ENCODE measurements at regions not wholly inside any gene's neighbourhood (a gene's known extent, or its start where the extent isn't known, plus 50 kb on each side); places are given as distances from the start of the nearest gene placed in this dataset.

GRCh38 chr4:35063031-35063570, 1181.2 kb downstream of the ARAP2 start:
- no peak overlapping the region for H3K9ac ChIP-seq (ENCODE audit: insufficient read depth, low read length)
- H3K27ac ChIP-seq (ENCODE audit: insufficient read depth, low read length) = no peak overlapping the region
- no peaks in the 10 kb centered on the region for H3K36me3 ChIP-seq (ENCODE audit: control insufficient read depth, insufficient read depth, low read length)
- no peak overlapping the region for H3K4me2 ChIP-seq (ENCODE audit: extremely low read depth, insufficient read depth, low read length)
- no peak for DNase-seq (ENCODE audit: low read depth in 2 of 2)
- H3K4me1 ChIP-seq (ENCODE audit: control insufficient read depth, extremely low read depth, insufficient read depth, low read length) = no peaks in the 10 kb centered on the region
- no peaks in the 10 kb centered on the region for H3K27me3 ChIP-seq (ENCODE audit: control insufficient read depth, insufficient read depth, low read length)
- no peaks in the 10 kb centered on the region for H3K79me2 ChIP-seq (ENCODE audit: control insufficient read depth, insufficient read depth, low read length)
- no peak overlapping the region for H3K4me3 ChIP-seq (replicated peaks in 1 of 4; ENCODE audit: control extremely low read depth in 1 of 4, insufficient read depth in 1 of 4, low read depth in 3 of 4, low read length in 4 of 4)
- TF ChIP-seq, protein P1, sequence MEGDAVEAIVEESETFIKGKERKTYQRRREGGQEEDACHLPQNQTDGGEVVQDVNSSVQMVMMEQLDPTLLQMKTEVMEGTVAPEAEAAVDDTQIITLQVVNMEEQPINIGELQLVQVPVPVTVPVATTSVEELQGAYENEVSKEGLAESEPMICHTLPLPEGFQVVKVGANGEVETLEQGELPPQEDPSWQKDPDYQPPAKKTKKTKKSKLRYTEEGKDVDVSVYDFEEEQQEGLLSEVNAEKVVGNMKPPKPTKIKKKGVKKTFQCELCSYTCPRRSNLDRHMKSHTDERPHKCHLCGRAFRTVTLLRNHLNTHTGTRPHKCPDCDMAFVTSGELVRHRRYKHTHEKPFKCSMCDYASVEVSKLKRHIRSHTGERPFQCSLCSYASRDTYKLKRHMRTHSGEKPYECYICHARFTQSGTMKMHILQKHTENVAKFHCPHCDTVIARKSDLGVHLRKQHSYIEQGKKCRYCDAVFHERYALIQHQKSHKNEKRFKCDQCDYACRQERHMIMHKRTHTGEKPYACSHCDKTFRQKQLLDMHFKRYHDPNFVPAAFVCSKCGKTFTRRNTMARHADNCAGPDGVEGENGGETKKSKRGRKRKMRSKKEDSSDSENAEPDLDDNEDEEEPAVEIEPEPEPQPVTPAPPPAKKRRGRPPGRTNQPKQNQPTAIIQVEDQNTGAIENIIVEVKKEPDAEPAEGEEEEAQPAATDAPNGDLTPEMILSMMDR (conservative IDR thresholded peaks at IDR 0.05 in 1 of 2, IDR thresholded peaks at IDR 0.05 in 1 of 2; ENCODE audit: low read depth in 1 of 2, low read length in 2 of 2) = no peak
- no peak for TF ChIP-seq EZH2 (IDR thresholded peaks at IDR 0.05; ENCODE audit: low read length, missing control alignments)
- H2AFZ ChIP-seq (ENCODE audit: low read length) = no peak overlapping the region
- H3K9me3 ChIP-seq (ENCODE audit: control insufficient read depth, insufficient read depth, low read depth, low read length) = no peaks in the 10 kb centered on the region
- H4K20me1 ChIP-seq (ENCODE audit: control insufficient read depth, extremely low read depth, insufficient read depth, low read length) = no peaks in the 10 kb centered on the region

GRCh38 chr4:35066406-35066805, 1177.9 kb downstream of the ARAP2 start:
- TF ChIP-seq EZH2 (IDR thresholded peaks at IDR 0.05; ENCODE audit: low read length, missing control alignments) = no peak
- TF ChIP-seq, protein P1 (conservative IDR thresholded peaks at IDR 0.05 in 1 of 2, IDR thresholded peaks at IDR 0.05 in 1 of 2; ENCODE audit: low read depth in 1 of 2, low read length in 2 of 2) = no peak
- Histone ChIP-seq H3K9me3 (ENCODE audit: control insufficient read depth, insufficient read depth, low read depth, low read length) (no peaks in the 10 kb centered on the region), H3K79me2 (ENCODE audit: control insufficient read depth, insufficient read depth, low read length) (no peaks in the 10 kb centered on the region), H3K27ac (ENCODE audit: insufficient read depth, low read length) (no peak overlapping the region), H3K4me2 (ENCODE audit: extremely low read depth, insufficient read depth, low read length) (no peak overlapping the region), H3K27me3 (ENCODE audit: control insufficient read depth, insufficient read depth, low read length) (no peaks in the 10 kb centered on the region), H4K20me1 (ENCODE audit: control insufficient read depth, extremely low read depth, insufficient read depth, low read length) (no peaks in the 10 kb centered on the region), H3K36me3 (ENCODE audit: control insufficient read depth, insufficient read depth, low read length) (no peaks in the 10 kb centered on the region), H3K9ac (ENCODE audit: insufficient read depth, low read length) (no peak overlapping the region), H2AFZ (ENCODE audit: low read length) (no peak overlapping the region), H3K4me1 (ENCODE audit: control insufficient read depth, extremely low read depth, insufficient read depth, low read length) (no peaks in the 10 kb centered on the region), H3K4me3 (replicated peaks in 1 of 4; ENCODE audit: control extremely low read depth in 1 of 4, insufficient read depth in 1 of 4, low read depth in 3 of 4, low read length in 4 of 4) (no peak overlapping the region)
- DNase-seq (ENCODE audit: low read depth in 2 of 2) = no peak

DNA sequence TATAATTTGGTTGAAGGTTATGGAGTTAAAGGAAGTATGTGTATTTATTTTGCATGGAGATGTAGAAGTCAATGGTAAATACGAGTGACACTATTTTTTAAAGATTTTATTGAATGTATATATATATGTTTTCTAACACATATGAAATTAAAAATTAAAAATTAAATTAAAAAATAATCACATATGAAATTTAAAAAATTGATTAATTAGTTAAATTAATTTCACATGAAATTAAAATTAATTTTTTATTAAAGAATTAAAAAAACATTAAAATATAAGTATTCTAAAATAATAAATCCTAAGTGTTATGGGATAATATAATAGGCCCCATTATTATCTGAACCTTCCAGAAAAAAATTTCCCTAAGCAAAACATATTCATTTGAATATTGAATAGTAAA, 1163.5 kb downstream of the ARAP2 start:
- Histone ChIP-seq H3K9ac (ENCODE audit: insufficient read depth, low read length) (no peak overlapping the region), H3K27me3 (ENCODE audit: control insufficient read depth, insufficient read depth, low read length) (no peaks in the 10 kb centered on the region), H3K27ac (ENCODE audit: insufficient read depth, low read length) (no peak overlapping the region), H3K4me2 (ENCODE audit: extremely low read depth, insufficient read depth, low read length) (no peak overlapping the region), H3K4me1 (ENCODE audit: control insufficient read depth, extremely low read depth, insufficient read depth, low read length) (no peaks in the 10 kb centered on the region), H3K79me2 (ENCODE audit: control insufficient read depth, insufficient read depth, low read length) (no peaks in the 10 kb centered on the region), H2AFZ (ENCODE audit: low read length) (no peak overlapping the region), H3K4me3 (replicated peaks in 1 of 4; ENCODE audit: control extremely low read depth in 1 of 4, insufficient read depth in 1 of 4, low read depth in 3 of 4, low read length in 4 of 4) (no peak overlapping the region), H3K9me3 (ENCODE audit: control insufficient read depth, insufficient read depth, low read depth, low read length) (no peaks in the 10 kb centered on the region), H3K36me3 (ENCODE audit: control insufficient read depth, insufficient read depth, low read length) (no peaks in the 10 kb centered on the region), H4K20me1 (ENCODE audit: control insufficient read depth, extremely low read depth, insufficient read depth, low read length) (no peaks in the 10 kb centered on the region)
- no peak for TF ChIP-seq EZH2 (IDR thresholded peaks at IDR 0.05; ENCODE audit: low read length, missing control alignments)
- TF ChIP-seq, protein P1 (conservative IDR thresholded peaks at IDR 0.05 in 1 of 2, IDR thresholded peaks at IDR 0.05 in 1 of 2; ENCODE audit: low read depth in 1 of 2, low read length in 2 of 2) = no peak
- DNase-seq (ENCODE audit: low read depth in 2 of 2) = no peak

All from fibroblast of lung (primary cell).